GM23248 (cell line): ENCODE measurements at regions not wholly inside any gene's neighbourhood (a gene's known extent, or its start where the extent isn't known, plus 50 kb on each side); places are given as distances from the start of the nearest gene placed in this dataset.

Source experiments
- EZH2 ChIP-seq: fragments of 200-600 bp; sonication (generic); IDR thresholded peaks from 2 replicates; pipeline ENCODE4 v1.6.1; 2018; ENCODE audit warnings: antibody characterized with exemption, mild to moderate bottlenecking; ENCODE audit not compliant: insufficient read depth, poor library complexity, severe bottlenecking
- EZH2phosphoT487 ChIP-seq: fragments of 200-600 bp; sonication (generic); IDR thresholded peaks from 2 replicates; pipeline ENCODE4 v1.6.1; 2018; ENCODE audit warnings: antibody characterized with exemption, moderate library complexity, mild to moderate bottlenecking, low read depth; ENCODE audit not compliant: insufficient read depth

DNA sequence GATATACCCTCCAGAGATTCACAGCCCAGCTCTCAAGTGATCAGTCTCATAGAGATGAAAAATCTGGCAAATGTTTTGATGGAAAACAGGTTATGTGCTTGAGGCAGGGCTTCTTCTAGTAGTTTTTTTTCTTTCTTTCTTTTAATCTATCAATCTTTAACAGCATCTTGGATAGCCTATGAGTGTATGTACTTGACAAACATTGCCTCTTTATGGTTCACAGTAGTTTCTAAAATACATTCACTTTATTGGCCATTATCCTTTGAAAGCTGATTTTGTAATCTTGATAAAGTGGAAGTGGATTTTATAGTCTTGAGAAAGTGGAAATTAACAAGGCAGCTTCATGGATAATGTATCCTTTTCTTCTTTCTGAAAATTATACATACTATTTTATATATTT, 51.4 kb upstream of the IL1R1 start:
- no peak for TF ChIP-seq EZH2
- no peak for TF ChIP-seq EZH2phosphoT487
